ENCODE measurements at regions not wholly inside any gene's neighbourhood (a gene's known extent, or its start where the extent isn't known, plus 50 kb on each side); places are given as distances from the start of the nearest gene placed in this dataset.

DNA sequence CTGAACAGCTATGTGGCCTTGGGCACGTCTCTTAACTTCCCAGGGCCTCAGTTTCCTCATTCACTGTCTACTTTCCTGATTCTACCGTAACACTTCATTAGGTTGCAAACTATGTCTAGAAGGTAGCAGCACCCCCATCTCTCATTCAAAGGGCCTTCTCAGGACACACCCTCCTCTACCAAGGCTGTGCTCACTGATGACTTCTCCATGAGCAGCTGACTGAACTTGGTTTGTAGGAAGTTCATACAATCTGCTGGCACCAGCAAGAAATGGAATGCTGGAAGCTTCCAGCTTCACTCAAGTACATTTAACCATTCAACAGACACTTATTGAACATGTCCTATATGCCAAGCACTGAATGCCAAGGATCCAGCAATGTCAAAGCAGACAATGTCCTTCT is 250.8 kb upstream of the CTAGE1 start:
- TF ChIP-seq POLR2A (IDR thresholded peaks at IDR 0.05; ENCODE audit: extremely low read depth, insufficient read length) (no peak), MYC (IDR thresholded peaks at IDR 0.05; ENCODE audit: low read depth, low read length) (no peak)
- TF ChIP-seq, protein P1, sequence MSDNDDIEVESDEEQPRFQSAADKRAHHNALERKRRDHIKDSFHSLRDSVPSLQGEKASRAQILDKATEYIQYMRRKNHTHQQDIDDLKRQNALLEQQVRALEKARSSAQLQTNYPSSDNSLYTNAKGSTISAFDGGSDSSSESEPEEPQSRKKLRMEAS (IDR thresholded peaks at IDR 0.05; ENCODE audit: low read depth, low read length) = no peak
- TF ChIP-seq, protein P2, sequence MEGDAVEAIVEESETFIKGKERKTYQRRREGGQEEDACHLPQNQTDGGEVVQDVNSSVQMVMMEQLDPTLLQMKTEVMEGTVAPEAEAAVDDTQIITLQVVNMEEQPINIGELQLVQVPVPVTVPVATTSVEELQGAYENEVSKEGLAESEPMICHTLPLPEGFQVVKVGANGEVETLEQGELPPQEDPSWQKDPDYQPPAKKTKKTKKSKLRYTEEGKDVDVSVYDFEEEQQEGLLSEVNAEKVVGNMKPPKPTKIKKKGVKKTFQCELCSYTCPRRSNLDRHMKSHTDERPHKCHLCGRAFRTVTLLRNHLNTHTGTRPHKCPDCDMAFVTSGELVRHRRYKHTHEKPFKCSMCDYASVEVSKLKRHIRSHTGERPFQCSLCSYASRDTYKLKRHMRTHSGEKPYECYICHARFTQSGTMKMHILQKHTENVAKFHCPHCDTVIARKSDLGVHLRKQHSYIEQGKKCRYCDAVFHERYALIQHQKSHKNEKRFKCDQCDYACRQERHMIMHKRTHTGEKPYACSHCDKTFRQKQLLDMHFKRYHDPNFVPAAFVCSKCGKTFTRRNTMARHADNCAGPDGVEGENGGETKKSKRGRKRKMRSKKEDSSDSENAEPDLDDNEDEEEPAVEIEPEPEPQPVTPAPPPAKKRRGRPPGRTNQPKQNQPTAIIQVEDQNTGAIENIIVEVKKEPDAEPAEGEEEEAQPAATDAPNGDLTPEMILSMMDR (IDR thresholded peaks at IDR 0.05; ENCODE audit: low read depth, low read length) = no peak
- H3K4me3 ChIP-seq (ENCODE audit: low read depth, low read length) = no peak overlapping the region
- DNase-seq (ENCODE audit: low read depth) = no peak

GRCh38 chr18:22670914-22671313 is 253.2 kb upstream of the CTAGE1 start:
- TF ChIP-seq MYC (IDR thresholded peaks at IDR 0.05; ENCODE audit: low read depth, low read length) (no peak), POLR2A (IDR thresholded peaks at IDR 0.05; ENCODE audit: extremely low read depth, insufficient read length) (no peak)
- TF ChIP-seq, protein P2 (IDR thresholded peaks at IDR 0.05; ENCODE audit: low read depth, low read length) = no peak
- TF ChIP-seq, protein P1 (IDR thresholded peaks at IDR 0.05; ENCODE audit: low read depth, low read length) = no peak
- DNase-seq (ENCODE audit: low read depth) = no peak
- no peak overlapping the region for H3K4me3 ChIP-seq (ENCODE audit: low read depth, low read length)

DNA sequence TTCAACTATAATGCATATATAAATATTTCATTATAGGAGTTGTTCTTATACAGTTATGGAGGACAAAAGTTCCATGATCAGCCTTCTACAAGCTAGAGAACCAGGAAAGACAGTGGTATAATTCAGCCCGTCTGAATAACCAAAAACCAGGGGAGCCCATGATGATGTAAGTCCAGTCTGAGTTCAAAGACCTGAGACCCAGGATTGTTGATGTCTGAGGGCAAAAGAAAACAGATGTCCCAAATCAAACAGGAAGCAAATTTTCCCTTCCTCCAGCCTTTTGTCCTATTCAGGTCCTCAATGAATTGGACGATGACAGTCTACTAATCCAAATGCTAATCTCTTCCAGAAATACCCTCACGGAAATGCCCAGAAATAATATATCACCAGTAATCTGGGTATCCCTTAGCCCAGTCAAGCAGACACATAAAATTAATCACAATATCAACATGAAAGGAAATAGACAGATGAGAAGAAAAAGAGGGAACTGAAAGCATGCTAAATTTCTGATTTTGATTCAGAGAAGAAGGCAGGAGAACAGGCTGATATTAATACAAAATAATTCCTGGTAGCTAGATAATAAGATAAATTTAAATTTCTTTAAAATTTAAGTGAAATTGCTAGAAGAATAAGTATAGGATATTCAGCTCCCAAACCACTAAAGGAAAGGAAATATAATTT is 255.6 kb upstream of the CTAGE1 start:
- no peak for DNase-seq (ENCODE audit: low read depth)
- H3K4me3 ChIP-seq (ENCODE audit: low read depth, low read length) = no peak overlapping the region
- TF ChIP-seq POLR2A (IDR thresholded peaks at IDR 0.05; ENCODE audit: extremely low read depth, insufficient read length) = no peak
- TF ChIP-seq, protein P2 (IDR thresholded peaks at IDR 0.05; ENCODE audit: low read depth, low read length) = no peak
- no peak for TF ChIP-seq MYC (IDR thresholded peaks at IDR 0.05; ENCODE audit: low read depth, low read length)
- TF ChIP-seq, protein P1 (IDR thresholded peaks at IDR 0.05; ENCODE audit: low read depth, low read length) = no peak

DNA sequence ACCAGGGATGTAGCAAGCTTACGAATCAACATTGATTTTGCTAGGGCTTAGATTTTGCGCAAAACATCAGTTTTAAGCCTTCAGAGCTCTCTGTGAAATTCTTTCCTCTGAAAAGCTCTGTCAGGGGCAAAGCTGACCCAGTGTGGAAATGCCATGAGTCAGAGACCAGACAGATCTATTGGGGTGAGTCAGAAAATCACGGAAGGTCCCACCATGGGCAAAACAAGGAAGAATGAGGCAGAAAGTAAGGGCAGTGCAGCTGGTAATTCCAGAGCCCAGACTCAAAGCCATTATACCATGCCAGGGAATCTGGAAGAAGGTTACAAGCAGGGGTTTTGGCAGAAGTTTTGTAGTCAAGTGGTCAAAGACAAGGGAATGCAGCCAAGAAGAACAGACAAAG is 256.6 kb upstream of the CTAGE1 start:
- TF ChIP-seq, protein P1 (IDR thresholded peaks at IDR 0.05; ENCODE audit: low read depth, low read length) = no peak
- TF ChIP-seq POLR2A (IDR thresholded peaks at IDR 0.05; ENCODE audit: extremely low read depth, insufficient read length) = no peak
- TF ChIP-seq MYC (IDR thresholded peaks at IDR 0.05; ENCODE audit: low read depth, low read length) = no peak
- TF ChIP-seq, protein P2 (IDR thresholded peaks at IDR 0.05; ENCODE audit: low read depth, low read length) = no peak
- DNase-seq (ENCODE audit: low read depth) = peak; percentile 3
- H3K4me3 ChIP-seq (ENCODE audit: low read depth, low read length) = no peak overlapping the region

DNA sequence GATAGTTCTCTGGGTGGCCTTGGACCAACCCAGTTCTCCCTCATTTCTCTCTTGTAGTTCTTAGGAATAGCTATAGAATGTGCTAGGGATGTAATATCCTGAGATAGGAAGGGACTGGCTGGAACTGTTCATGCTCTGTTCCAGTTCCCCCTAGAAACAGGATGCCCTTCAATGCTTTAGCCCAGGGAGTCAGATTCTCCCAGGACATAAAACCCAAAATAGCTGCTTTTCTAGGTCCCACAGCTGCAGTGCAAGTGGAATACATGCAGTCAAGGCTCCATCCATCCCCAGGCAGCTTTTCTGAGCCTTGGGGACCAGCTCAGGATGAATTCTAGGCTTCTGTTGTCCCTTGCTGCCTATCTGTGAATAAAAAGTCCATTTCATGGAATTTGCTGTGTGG is 257.3 kb upstream of the CTAGE1 start:
- TF ChIP-seq MYC (IDR thresholded peaks at IDR 0.05; ENCODE audit: low read depth, low read length) = no peak
- no peak for TF ChIP-seq POLR2A (IDR thresholded peaks at IDR 0.05; ENCODE audit: extremely low read depth, insufficient read length)
- TF ChIP-seq, protein P2 (IDR thresholded peaks at IDR 0.05; ENCODE audit: low read depth, low read length) = no peak
- TF ChIP-seq, protein P1 (IDR thresholded peaks at IDR 0.05; ENCODE audit: low read depth, low read length) = no peak
- no peak for DNase-seq (ENCODE audit: low read depth)
- no peak overlapping the region for H3K4me3 ChIP-seq (ENCODE audit: low read depth, low read length)
